HG03108 (cell line): ENCODE measurements at regions not wholly inside any gene's neighbourhood (a gene's known extent, or its start where the extent isn't known, plus 50 kb on each side); places are given as distances from the start of the nearest gene placed in this dataset.
"Not testable (repeated sequence)": the region's sequence is repeated elsewhere in the genome, so short reads cannot be mapped to it uniquely, and the experiment has no call there.

Source experiments
- ATAC-seq: cut with Tn5 transposase; IDR thresholded peaks from one replicate; pipeline ENCODE4 v1.9.1; 2021; ENCODE audit warnings: moderate library complexity; ENCODE audit not compliant: unreplicated experiment

- ATAC-seq: not testable (repeated sequence)
Observed at GRCh38 chr17:45585794-45586650, 95.5 kb upstream of the PLEKHM1 start.

GRCh38 chr17:45586651-45586934, 96.1 kb upstream of the PLEKHM1 start:
- not testable (repeated sequence) for ATAC-seq

- ATAC-seq: not testable (repeated sequence)
Observed at GRCh38 chr17:45592433-45592923, 102.0 kb upstream of the PLEKHM1 start.

- ATAC-seq: not testable (repeated sequence)
Observed at GRCh38 chr17:45596347-45596746, 105.8 kb upstream of the PLEKHM1 start.

GRCh38 chr17:45600052-45601012, 109.8 kb upstream of the PLEKHM1 start:
- not testable (repeated sequence) for ATAC-seq

- ATAC-seq: not testable (repeated sequence)
Observed at GRCh38 chr17:45601013-45601412, 110.5 kb upstream of the PLEKHM1 start.

- not testable (repeated sequence) for ATAC-seq
Observed at GRCh38 chr17:45601605-45602539, 111.4 kb upstream of the PLEKHM1 start.

GRCh38 chr17:45605751-45606150, 115.2 kb upstream of the PLEKHM1 start:
- not testable (repeated sequence) for ATAC-seq

GRCh38 chr17:45619984-45620405, 129.5 kb upstream of the PLEKHM1 start:
- peak; percentile 99 for ATAC-seq

- ATAC-seq: peak; percentile 30
Observed at GRCh38 chr17:45620468-45620867, 129.9 kb upstream of the PLEKHM1 start.

- ATAC-seq: not testable (repeated sequence)
Observed at GRCh38 chr17:45621087-45621486, 130.6 kb upstream of the PLEKHM1 start.

- not testable (repeated sequence) for ATAC-seq
Observed at GRCh38 chr17:45622295-45622694, 131.8 kb upstream of the PLEKHM1 start.

- no peak for ATAC-seq
Observed at GRCh38 chr17:45628019-45628418, 137.5 kb upstream of the PLEKHM1 start.

GRCh38 chr17:45631941-45632340, 141.4 kb upstream of the PLEKHM1 start:
- no peak for ATAC-seq

GRCh38 chr17:45639297-45639849, 144.7 kb upstream of the CRHR1 start:
- no peak for ATAC-seq

GRCh38 chr17:45640141-45640850, 143.8 kb upstream of the CRHR1 start:
- ATAC-seq: no peak

GRCh38 chr17:45641541-45641940, 142.6 kb upstream of the CRHR1 start:
- no peak for ATAC-seq

GRCh38 chr17:45643591-45643990, 140.5 kb upstream of the CRHR1 start:
- ATAC-seq: no peak

GRCh38 chr17:45644637-45645036, 139.5 kb upstream of the CRHR1 start:
- ATAC-seq: not testable (repeated sequence)
